Neural cell (in vitro differentiated cells): ENCODE measurements at regions not wholly inside any gene's neighbourhood (a gene's known extent, or its start where the extent isn't known, plus 50 kb on each side); places are given as distances from the start of the nearest gene placed in this dataset.
"Not testable (repeated sequence)": the region's sequence is repeated elsewhere in the genome, so short reads cannot be mapped to it uniquely, and the experiment has no call there.

ENCODE experiments used
- H2AFZ ChIP-seq: fragments of 200-600, 300-800 bp; sonication (generic), shearing (Covaris generic); 2 replicates; pipeline ENCODE4 v1.6.0; 2014; ENCODE audit warnings: low read depth, mild to moderate bottlenecking, antibody characterized with exemption, low read length, moderate library complexity
- H3F3A ChIP-seq: fragments of 200-600 bp; shearing (Covaris generic); 2 replicates; pipeline ENCODE4 v1.6.1; 2016; ENCODE audit warnings: mild to moderate bottlenecking, moderate library complexity, mixed read lengths, antibody characterized with exemption, low read length; ENCODE audit not compliant: insufficient read depth, poor library complexity, severe bottlenecking
- H3K27ac ChIP-seq: fragments of 200-600, 300-800 bp; sonication (generic), shearing (Covaris generic); 2 replicates; pipeline ENCODE4 v1.5.1; 2014; ENCODE audit warnings: mild to moderate bottlenecking, low read length, moderate library complexity
- H3K27me3 ChIP-seq: fragments of 300-800, 200-600 bp; sonication (generic), shearing (Covaris generic); 2 replicates; pipeline ENCODE4 v1.6.0; 2014; ENCODE audit warnings: mild to moderate bottlenecking, low read depth, low read length, moderate library complexity; ENCODE audit not compliant: insufficient read depth
- H3K36me3 ChIP-seq: fragments of 300-800, 200-600 bp; sonication (generic), shearing (Covaris generic); 2 replicates; pipeline ENCODE4 v1.5.1; 2014; ENCODE audit warnings: mild to moderate bottlenecking, antibody characterized with exemption, low read length, moderate library complexity; ENCODE audit not compliant: insufficient read depth
- H3K4me2 ChIP-seq: fragments of 300-800, 200-600 bp; sonication (generic), shearing (Covaris generic); 2 replicates; pipeline ENCODE4 v1.6.0; 2014; ENCODE audit warnings: mild to moderate bottlenecking, low read length
- H3K4me3 ChIP-seq: fragments of 300-800, 200-600 bp; sonication (generic), shearing (Covaris generic); 2 replicates; pipeline ENCODE4 v1.5.1; 2014; ENCODE audit warnings: mild to moderate bottlenecking, low read length, moderate library complexity
- H3K79me2 ChIP-seq: fragments of 200-600 bp; shearing (Covaris generic); replicated peaks from 2 replicates; pipeline ENCODE4 v1.6.0; 2014; ENCODE audit warnings: mild to moderate bottlenecking, low read length, moderate library complexity; ENCODE audit not compliant: insufficient read depth
- H3K9ac ChIP-seq: fragments of 300-800, 200-600 bp; sonication (generic), shearing (Covaris generic); 2 replicates; pipeline ENCODE4 v1.6.1; 2016; ENCODE audit warnings: mild to moderate bottlenecking, low read length, mixed read lengths
- H3K9me2 ChIP-seq: fragments of 200-600 bp; shearing (Covaris generic); 2 replicates; pipeline ENCODE4 v1.6.1; 2016; ENCODE audit warnings: mild to moderate bottlenecking, low read length, mixed read lengths; ENCODE audit not compliant: insufficient read depth
- H3K9me3 ChIP-seq: fragments of 200-600, 300-800 bp; sonication (generic), shearing (Covaris generic); 2 replicates; pipeline ENCODE4 v1.6.1; 2016; ENCODE audit warnings: mild to moderate bottlenecking, mixed run types, low read length, moderate library complexity, mixed read lengths
- H4K20me1 ChIP-seq: fragments of 200-600 bp; shearing (Covaris generic); 2 replicates; pipeline ENCODE4 v1.6.1; 2016; ENCODE audit warnings: mild to moderate bottlenecking, mixed run types; ENCODE audit not compliant: insufficient read depth
- CTCF ChIP-seq: fragments of 450-650 bp; IDR thresholded peaks from 2 replicates; pipeline ENCODE4 v1.5.1; 2014; ENCODE audit warnings: antibody characterized with exemption, mild to moderate bottlenecking, moderate library complexity; ENCODE audit not compliant: poor library complexity, severe bottlenecking
- EP300 ChIP-seq: fragments of 450-650 bp; conservative IDR thresholded peaks from 2 replicates; pipeline ENCODE4 v1.6.1; 2014; ENCODE audit warnings: antibody characterized with exemption, mild to moderate bottlenecking, moderate library complexity; ENCODE audit not compliant: poor library complexity, severe bottlenecking
- EZH2 ChIP-seq: fragments of 200-600, 300-800 bp; shearing (Covaris generic), sonication (generic); IDR thresholded peaks from 2 replicates; pipeline ENCODE4 v1.6.1; 2014; ENCODE audit warnings: antibody characterized with exemption, low read length, borderline replicate concordance, mild to moderate bottlenecking; ENCODE audit not compliant: insufficient read depth, poor library complexity, severe bottlenecking
- MXI1 ChIP-seq: fragments of 450-650 bp; conservative IDR thresholded peaks from 2 replicates; pipeline ENCODE4 v1.6.1; 2014; ENCODE audit warnings: antibody characterized with exemption, mild to moderate bottlenecking; ENCODE audit not compliant: poor library complexity, severe bottlenecking
- POLR2AphosphoS5 ChIP-seq: IDR thresholded peaks from 2 replicates; pipeline ENCODE4 v1.6.1; 2012
- RAD21 ChIP-seq: fragments of 450-650 bp; conservative IDR thresholded peaks from 2 replicates; pipeline ENCODE4 v1.6.1; 2014; ENCODE audit warnings: antibody characterized with exemption, mild to moderate bottlenecking, moderate library complexity
- SMC3 ChIP-seq: fragments of 450-650 bp; conservative IDR thresholded peaks from 2 replicates; pipeline ENCODE4 v1.6.1; 2014; ENCODE audit warnings: antibody characterized with exemption, mild to moderate bottlenecking, moderate library complexity; ENCODE audit not compliant: poor library complexity
- TAF1 ChIP-seq: IDR thresholded peaks from 2 replicates; pipeline ENCODE4 v1.6.1; 2012; ENCODE audit warnings: low read depth

GRCh38 chr22:46031965-46032851 lies 55.2 kb upstream of the WNT7B start:
- Histone ChIP-seq H3K36me3 (no peaks in the 10 kb centered on the region), H3K79me2 (no peaks in the 10 kb centered on the region), H2AFZ (no peak overlapping the region), H3K9me3 (no peaks in the 10 kb centered on the region), H3K4me2 (no peak overlapping the region), H3K4me3 (no peak overlapping the region), H4K20me1 (no peaks in the 10 kb centered on the region), H3K9ac (no peak overlapping the region), H3K27ac (no peak overlapping the region), H3K27me3 (peaks cover 38% of the 10 kb centered on the region), H3F3A (no peaks in the 10 kb centered on the region), H3K9me2 (no peaks in the 10 kb centered on the region)
- no peak for TF ChIP-seq RAD21
- no peak for TF ChIP-seq EP300
- TF ChIP-seq POLR2AphosphoS5, result no peak
- TF ChIP-seq TAF1, result no peak
- TF ChIP-seq MXI1, result no peak

- peaks cover 25% of the 10 kb centered on the region for H3K27me3 ChIP-seq
- no peak overlapping the region for H3K27ac ChIP-seq
Observed at GRCh38 chr22:46033256-46034200, 56.6 kb upstream of the WNT7B start.

GRCh38 chr22:46034480-46034879 lies 57.5 kb upstream of the WNT7B start:
- H3K9me2 ChIP-seq, H2AFZ ChIP-seq, H3K27ac ChIP-seq, H3K9ac ChIP-seq, H3K4me3 ChIP-seq, H4K20me1 ChIP-seq, H3K9me3 ChIP-seq, H3F3A ChIP-seq, H3K79me2 ChIP-seq, H3K4me2 ChIP-seq, H3K36me3 ChIP-seq: not testable (repeated sequence)
- H3K27me3 ChIP-seq, result peaks cover 23% of the 10 kb centered on the region

More at GRCh38 chr22:46033256-46034200, 56.6 kb upstream of the WNT7B start:
- Histone ChIP-seq H3K4me2 (no peak overlapping the region), H3K4me3 (no peak overlapping the region), H4K20me1 (no peaks in the 10 kb centered on the region), H3K9me2 (no peaks in the 10 kb centered on the region), H3F3A (no peaks in the 10 kb centered on the region), H3K9ac (no peak overlapping the region), H3K9me3 (no peaks in the 10 kb centered on the region), H3K79me2 (no peaks in the 10 kb centered on the region), H2AFZ (no peak overlapping the region), H3K36me3 (no peaks in the 10 kb centered on the region)
- TF ChIP-seq EZH2, result no peak
- TF ChIP-seq CTCF, result no peak
- TF ChIP-seq MXI1, result no peak
- TF ChIP-seq EP300, result no peak
- TF ChIP-seq TAF1, result no peak
- TF ChIP-seq SMC3, result no peak
- TF ChIP-seq POLR2AphosphoS5, result no peak
- no peak for TF ChIP-seq RAD21
